ENCODE measurements at regions not wholly inside any gene's neighbourhood (a gene's known extent, or its start where the extent isn't known, plus 50 kb on each side); places are given as distances from the start of the nearest gene placed in this dataset.

GRCh38 chr19:30812099-30812678, 440.0 kb downstream of the ZNF536 start:
- ATAC-seq = no peak
- ChIA-PET CTCF (interaction anchor here (0.6 to 4.8 kb wide), 4 partner anchors 12 to 130 kb away, joined by 3 to 40 read pairs (median 4); no protein-coding TSS in a partner anchor), POLR2A (no interaction called here)
- Mint-ChIP-seq H3K9me3 (peaks cover 23% of the 10 kb centered on the region), H3K27me3 (ENCODE audit: low read depth) (no peaks in the 10 kb centered on the region; the same call in 1 of the 2 replicates), H3K4me1 (0 out of 2 replicates have a peak, but pooled peaks cover 3% of the 10 kb centered on the region), H3K36me3 (0 out of 2 replicates have a peak, but pooled peaks cover 2% of the 10 kb centered on the region), H3K27ac (no peak overlapping the region), H3K4me3 (no peak overlapping the region)
- TF ChIP-seq ATF6 (CRISPR knock-in tag; IDR thresholded peaks at IDR 0.05) (no peak), ZNF263 (CRISPR knock-in tag; IDR thresholded peaks at IDR 0.05; ENCODE audit: low read depth) (no peak), E2F4 (CRISPR knock-in tag; IDR thresholded peaks at IDR 0.05; ENCODE audit: borderline replicate concordance, low read depth) (no peak), ETV6 (CRISPR knock-in tag; IDR thresholded peaks at IDR 0.05) (no peak), SMAD4 (CRISPR knock-in tag; IDR thresholded peaks at IDR 0.05) (no peak), ZNF317 (CRISPR knock-in tag; IDR thresholded peaks at IDR 0.05; ENCODE audit: borderline replicate concordance, low read depth) (no peak), GABPB1 (CRISPR knock-in tag; IDR thresholded peaks at IDR 0.05) (no peak), PRRX2 (CRISPR knock-in tag; IDR thresholded peaks at IDR 0.05) (no peak), ZNF121 (CRISPR knock-in tag; IDR thresholded peaks at IDR 0.05) (no peak), IRF2 (CRISPR knock-in tag; IDR thresholded peaks at IDR 0.05; ENCODE audit: borderline replicate concordance, low read depth) (no peak), PREB (CRISPR knock-in tag; IDR thresholded peaks at IDR 0.05; ENCODE audit: borderline replicate concordance) (no peak), GTF2I (CRISPR knock-in tag; conservative IDR thresholded peaks at IDR 0.05) (no peak), NFE2L1 (CRISPR knock-in tag; IDR thresholded peaks at IDR 0.05) (no peak), ZBTB21 (CRISPR knock-in tag; IDR thresholded peaks at IDR 0.05; ENCODE audit: borderline replicate concordance) (no peak), SMAD3 (CRISPR knock-in tag; IDR thresholded peaks at IDR 0.05; ENCODE audit: borderline replicate concordance) (no peak)
- TF ChIP-seq, protein P1, sequence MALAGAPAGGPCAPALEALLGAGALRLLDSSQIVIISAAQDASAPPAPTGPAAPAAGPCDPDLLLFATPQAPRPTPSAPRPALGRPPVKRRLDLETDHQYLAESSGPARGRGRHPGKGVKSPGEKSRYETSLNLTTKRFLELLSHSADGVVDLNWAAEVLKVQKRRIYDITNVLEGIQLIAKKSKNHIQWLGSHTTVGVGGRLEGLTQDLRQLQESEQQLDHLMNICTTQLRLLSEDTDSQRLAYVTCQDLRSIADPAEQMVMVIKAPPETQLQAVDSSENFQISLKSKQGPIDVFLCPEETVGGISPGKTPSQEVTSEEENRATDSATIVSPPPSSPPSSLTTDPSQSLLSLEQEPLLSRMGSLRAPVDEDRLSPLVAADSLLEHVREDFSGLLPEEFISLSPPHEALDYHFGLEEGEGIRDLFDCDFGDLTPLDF (CRISPR knock-in tag; IDR thresholded peaks at IDR 0.05) = no peak
- TF ChIP-seq, protein P2, sequence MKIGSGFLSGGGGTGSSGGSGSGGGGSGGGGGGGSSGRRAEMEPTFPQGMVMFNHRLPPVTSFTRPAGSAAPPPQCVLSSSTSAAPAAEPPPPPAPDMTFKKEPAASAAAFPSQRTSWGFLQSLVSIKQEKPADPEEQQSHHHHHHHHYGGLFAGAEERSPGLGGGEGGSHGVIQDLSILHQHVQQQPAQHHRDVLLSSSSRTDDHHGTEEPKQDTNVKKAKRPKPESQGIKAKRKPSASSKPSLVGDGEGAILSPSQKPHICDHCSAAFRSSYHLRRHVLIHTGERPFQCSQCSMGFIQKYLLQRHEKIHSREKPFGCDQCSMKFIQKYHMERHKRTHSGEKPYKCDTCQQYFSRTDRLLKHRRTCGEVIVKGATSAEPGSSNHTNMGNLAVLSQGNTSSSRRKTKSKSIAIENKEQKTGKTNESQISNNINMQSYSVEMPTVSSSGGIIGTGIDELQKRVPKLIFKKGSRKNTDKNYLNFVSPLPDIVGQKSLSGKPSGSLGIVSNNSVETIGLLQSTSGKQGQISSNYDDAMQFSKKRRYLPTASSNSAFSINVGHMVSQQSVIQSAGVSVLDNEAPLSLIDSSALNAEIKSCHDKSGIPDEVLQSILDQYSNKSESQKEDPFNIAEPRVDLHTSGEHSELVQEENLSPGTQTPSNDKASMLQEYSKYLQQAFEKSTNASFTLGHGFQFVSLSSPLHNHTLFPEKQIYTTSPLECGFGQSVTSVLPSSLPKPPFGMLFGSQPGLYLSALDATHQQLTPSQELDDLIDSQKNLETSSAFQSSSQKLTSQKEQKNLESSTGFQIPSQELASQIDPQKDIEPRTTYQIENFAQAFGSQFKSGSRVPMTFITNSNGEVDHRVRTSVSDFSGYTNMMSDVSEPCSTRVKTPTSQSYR (CRISPR knock-in tag; IDR thresholded peaks at IDR 0.05) = no peak
- no peak for DNase-seq (ENCODE audit: low spot score)
